Pulmonary artery endothelial cell (primary cell): ENCODE measurements at regions not wholly inside any gene's neighbourhood (a gene's known extent, or its start where the extent isn't known, plus 50 kb on each side); places are given as distances from the start of the nearest gene placed in this dataset.

Experiments used
- DNase-seq: peaks from one replicate; pipeline ENCODE4 v3.0.0-alpha.2; 2011; ENCODE audit warnings: low read depth, low spot score

DNA sequence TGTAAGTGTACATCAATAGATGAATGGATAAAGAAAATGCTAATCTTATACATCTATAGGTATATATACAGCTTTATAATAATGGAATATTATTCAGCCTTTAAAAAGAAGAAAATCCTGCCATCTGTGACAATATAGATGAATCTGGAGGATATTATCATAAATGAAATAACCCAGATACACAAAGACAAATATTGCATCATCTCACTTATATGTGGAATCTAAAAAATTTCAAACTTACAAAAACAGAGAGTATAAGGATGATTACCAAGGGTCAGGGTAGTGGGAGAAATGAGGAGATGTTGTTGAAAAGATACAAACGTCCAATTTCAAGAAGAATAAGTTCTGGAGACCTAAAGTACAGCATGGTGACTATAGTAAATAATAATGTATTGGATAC is 85.4 kb upstream of the AGTR1 start:
- DNase-seq, result no peak

DNA sequence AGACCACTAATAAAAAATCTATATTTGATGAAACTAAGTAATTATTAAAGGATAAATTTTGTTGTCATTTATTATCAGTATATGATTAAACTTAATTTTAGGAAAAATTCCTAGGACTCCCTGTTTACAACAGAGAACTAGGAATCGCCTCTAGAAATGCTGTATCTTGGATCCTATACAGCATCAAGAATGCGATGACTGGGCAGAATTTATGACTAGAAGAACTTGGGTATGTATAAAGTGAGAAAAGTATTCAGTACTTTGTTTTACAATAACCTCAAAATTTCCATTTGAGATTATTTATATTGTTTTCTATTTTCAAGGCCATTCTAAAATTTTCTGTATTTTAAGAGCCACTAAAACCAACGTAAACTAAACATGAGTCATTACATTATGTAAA is 82.3 kb upstream of the AGTR1 start:
- DNase-seq, result no peak

DNA sequence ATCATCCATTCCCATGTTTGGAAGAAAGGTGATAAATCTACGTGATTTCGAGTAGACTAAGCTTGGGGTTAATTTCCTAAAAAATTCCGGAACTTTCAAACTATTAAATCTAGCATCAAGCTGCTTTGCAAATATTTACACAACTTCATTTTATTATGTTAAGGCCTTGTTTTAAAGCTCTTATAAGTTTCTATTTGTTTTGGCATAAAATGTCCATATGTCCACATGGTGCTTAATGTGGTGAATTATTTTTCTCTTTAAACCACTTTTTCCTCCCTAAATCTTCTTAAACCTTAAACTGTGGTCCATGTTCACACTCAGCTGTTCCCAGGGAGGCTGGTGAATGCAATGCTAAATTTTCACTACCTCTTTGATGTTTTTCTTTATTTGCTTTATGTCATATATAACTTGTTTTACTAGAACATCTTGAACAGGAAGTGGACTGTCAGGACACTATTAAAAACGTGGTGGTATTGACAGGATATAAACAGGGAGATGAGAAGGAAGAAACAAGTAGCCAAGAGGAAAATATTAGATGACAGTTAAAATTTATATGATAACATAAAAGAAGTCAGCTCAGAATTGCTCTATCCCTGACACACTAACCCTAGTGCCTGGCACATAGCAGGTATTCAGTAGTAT is 72.5 kb upstream of the AGTR1 start:
- DNase-seq, result no peak

DNA sequence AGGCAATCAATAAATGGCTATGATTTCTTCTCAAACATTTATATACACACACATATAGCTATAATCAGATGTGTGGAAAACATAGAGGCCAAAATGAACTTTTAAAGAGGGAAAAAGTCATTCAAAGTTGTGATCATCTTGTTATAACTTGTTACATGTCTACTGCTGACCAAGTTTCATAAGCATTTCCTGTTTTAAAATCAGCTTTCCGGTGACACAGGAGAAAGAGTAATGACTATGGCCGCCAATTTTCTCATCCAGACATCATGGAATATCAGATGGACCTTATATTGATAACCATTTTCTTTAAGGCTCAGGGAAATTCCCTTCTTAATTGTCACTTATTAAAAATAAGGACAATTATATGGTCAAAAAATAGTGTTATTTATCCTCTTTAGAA is 71.7 kb upstream of the AGTR1 start:
- no peak for DNase-seq

DNA sequence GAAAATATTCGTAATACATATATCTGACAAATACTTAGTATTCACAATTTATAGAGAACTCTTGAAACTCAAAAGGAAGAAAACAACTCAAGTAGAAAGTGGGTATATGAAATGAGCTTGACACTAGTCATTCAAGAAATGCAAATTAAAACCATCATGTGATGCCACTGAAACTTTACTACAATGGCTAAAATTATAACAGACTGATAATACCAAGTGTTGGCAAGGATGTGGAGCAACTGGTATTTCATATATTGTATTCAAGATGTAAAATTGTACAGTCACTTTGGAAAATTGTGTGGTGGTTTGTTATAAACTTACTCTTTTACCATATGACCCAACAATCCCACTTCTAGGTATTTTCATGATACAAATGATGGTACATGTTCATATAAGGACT is 68.7 kb upstream of the AGTR1 start:
- no peak for DNase-seq

DNA sequence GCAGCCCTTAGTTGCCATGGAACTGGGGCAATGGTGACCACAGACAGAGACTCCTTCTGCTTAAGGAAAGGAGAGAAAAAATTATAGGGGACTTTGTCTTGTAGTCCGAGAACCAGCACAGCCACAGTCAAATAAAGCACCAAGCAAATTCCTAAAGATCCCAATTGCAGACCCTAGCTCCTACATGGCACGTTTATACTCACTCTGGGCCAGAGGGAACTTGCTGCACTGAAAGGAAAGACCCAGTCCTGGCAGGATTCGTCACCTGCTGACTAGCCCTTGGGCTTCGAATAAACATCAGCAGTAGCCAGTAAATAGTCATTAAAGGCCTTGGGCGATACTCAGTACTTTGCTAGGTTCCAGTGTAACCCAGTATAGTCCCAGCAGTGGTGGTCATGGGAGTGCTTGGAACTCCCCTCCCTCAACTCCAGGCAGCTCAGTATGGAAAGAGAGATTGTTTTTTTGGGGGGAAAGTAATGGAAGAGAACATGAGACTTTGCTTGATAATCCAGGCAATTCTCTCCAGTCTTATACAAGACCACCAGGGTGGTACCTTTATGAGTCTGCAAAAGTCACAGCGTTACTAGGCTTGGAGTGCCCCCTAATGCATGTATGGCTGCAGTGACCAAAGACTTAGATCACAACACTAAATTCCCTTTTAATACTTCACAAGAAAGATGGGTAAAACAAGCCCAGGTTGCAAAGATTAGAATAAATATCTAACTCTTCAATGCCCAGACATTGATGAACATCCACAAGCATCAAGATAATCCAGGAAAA is 66.4 kb upstream of the AGTR1 start:
- DNase-seq, result no peak

DNA sequence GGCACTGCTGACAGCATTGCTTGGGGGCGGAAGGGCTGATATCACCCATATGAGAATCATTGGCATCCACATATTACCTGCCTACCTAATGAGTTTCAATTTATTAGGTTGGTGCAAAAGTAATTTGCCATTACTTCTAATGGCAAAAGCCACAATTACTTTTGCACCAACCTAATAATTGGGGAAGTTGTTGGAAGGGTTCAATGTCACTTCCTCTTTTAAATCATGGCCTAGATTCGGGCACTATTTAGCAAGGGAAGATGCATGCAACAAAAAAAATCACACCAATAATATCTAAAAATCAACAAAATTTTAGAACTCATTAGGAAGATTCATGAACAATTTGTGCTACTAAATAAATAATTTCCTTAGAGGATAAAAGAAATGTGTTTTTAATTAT is 56.0 kb upstream of the AGTR1 start:
- DNase-seq, result no peak

DNA sequence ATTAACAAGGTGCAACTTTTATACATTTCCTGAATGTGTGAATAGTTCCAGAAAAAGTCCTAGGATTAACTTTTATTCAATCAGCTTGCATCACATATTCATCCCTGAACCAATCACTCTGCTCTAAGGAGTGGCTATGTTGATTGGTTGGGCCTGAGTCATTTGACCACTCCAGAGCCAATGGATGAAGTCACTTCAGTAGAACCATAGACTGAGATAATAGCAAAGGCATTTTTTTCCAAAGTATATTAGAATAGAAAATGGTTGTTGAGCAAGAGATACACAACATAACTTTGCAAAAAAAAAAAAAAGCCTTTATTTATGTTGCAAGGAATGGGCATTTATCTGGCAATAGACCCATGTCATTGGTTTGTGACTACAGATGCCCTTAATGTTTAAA is 55.5 kb upstream of the AGTR1 start:
- no peak for DNase-seq

DNA sequence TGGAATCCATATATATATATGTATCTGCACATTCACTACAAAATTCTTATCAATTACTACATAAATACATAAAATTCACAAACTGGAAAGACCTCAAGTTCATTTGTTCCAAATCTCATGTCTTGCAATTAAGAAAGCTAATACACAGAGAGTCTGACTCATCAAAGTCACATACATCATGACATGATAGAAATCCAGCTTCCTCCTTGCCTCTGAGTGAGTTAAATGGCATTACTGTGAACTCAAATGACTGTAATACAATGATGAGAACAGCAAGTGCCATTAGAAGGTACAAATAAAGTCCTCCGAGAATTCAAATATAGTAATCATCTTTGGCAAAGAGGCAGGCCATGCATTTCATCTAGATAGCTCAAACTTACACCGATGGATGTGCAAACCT is 55.1 kb upstream of the AGTR1 start:
- no peak for DNase-seq

DNA sequence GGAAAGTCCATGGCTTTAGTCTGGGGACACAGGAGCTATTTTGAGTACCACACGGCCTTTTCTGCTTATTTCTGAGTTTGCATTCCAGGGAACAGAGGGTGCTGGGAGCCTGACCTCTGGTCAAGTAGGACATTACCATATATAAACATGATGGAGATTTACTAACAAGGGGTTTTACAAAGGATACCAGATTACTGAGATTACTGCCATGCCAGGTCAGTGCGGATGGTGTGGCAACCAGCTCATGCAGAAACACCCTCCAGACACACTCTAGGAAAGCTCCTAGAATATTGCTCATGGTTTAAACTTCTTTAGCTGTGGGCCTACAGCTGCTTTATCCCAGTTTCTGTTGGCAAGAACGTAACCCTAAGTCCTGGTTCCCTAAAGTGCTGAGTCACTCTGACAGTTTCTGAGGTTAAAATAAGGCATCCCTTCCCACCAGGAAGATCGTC is 54.3 kb upstream of the AGTR1 start:
- DNase-seq, result no peak

DNA sequence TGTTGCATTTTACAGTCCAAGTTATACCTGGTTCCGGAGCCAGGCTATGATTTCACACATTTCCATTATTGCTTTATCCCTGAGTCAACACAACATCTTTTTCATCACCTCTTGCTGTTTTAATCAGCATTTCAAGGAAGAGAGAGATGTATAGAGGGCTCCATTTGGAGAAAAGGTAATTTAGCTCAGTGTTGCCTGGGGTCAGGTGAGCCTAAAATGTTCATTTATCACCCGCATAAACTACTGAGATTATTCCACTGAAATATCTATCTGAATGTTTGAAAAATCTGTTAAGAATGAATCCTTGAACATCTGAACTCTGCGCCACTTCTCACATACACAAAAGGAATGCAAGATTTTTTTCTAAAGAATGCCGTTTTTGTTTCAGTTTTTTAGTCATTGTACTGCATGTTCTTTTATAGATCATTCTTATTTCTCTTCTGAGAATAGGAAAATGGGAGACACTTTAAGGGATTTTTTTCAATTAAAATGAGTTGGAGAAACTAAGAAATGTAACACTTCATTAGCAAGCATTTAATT is 51.5 kb upstream of the AGTR1 start:
- DNase-seq, result no peak
